Myocyte (in vitro differentiated cells): ENCODE measurements at regions not wholly inside any gene's neighbourhood (a gene's known extent, or its start where the extent isn't known, plus 50 kb on each side); places are given as distances from the start of the nearest gene placed in this dataset.

Source experiments
- DNase-seq: peaks from one replicate; pipeline ENCODE4 v3.0.0-alpha.2; 2012; ENCODE audit warnings: low read depth

DNA sequence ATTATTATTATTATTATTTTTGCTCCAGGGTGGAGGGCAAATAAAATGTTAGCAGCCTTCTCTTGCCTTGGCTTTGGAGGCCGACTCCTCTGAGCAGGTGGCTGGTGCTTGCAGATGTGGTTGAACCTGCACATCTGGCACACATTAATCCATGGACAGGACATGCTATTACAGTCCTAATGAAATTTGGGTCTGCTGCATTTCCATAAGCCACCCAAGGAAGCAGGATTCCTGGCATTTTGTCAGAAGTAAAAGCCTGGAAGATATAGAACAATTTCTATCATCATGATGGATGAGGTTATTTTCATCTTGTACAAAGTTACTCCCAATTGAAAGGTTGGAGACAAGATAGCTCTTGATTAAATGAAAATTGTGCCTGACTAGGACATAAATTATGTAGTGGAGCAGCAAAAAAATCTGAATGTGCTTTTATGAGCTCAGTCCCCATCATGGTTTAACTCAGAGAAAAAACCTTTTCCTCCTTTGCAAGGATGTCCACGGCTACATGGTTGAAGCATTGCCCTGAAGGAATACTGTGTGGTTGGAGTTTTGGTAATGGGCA, 130.9 kb upstream of the RGMA start:
- no peak for DNase-seq

- DNase-seq, result peak; percentile 70
Observed at GRCh38 chr15:93217343-93217742, 128.3 kb upstream of the RGMA start.

GRCh38 chr15:93214106-93214505, 125.1 kb upstream of the RGMA start:
- no peak for DNase-seq

DNA sequence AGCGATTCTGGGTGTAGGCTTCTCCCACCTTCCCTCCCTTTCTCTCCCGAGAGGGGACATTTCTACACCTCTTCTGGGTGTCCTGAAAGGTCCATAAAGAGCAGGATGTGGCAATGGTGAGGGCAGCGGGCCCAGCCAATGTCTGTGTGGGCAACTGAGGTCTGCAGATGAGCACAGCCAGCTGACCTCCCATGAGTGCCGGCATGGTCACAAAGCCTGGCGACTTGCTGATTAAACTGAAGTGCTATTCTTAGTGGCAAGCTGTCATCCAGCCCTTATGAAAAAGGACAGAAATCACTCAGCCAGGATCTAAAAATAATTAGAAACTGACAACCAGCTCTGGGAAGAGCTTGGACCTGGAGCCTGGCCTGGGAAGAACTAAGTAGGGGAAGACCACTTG, 124.3 kb upstream of the RGMA start:
- peak; percentile 45 for DNase-seq

- DNase-seq, result no peak
Observed at GRCh38 chr15:93212578-93212977, 123.6 kb upstream of the RGMA start.

- DNase-seq, result no peak
Observed at GRCh38 chr15:93210995-93211394, 122.0 kb upstream of the RGMA start.

DNA sequence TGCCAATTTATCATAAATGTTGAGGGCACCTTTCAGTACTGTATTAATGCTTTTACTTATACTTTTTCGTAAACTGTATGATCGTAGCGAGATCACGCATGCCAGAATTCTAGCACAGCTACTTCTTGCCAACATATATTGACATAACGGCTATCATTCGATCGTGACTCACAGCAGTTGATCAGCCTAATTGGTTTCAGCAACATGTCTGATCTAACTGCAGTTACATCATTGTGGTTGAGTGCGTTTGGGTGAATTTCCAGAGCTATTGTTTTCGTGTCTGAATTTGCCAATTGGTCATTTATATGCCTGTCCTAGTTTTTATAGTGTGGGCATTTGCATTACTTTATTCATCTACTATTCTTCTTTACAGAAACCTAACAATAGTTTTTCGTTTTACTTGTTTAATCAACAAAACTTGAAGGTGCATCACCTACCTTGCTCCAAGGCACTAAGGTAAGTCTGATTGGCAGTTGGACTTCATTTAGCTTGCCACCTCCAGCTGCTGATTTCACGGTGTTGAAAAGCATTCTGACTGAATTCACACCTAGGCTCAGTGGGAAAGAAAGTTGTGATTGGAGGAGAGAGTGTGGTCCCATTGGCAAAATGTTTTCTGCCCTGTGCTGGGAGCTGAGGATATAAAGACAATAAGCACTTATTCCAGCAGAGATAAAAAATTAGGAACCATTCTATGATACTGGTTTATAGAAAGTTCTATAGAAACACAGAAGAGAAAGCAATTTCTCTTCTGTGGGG, 120.9 kb upstream of the RGMA start:
- no peak for DNase-seq

- DNase-seq, result no peak
Observed at GRCh38 chr15:93206893-93207292, 117.9 kb upstream of the RGMA start.

DNA sequence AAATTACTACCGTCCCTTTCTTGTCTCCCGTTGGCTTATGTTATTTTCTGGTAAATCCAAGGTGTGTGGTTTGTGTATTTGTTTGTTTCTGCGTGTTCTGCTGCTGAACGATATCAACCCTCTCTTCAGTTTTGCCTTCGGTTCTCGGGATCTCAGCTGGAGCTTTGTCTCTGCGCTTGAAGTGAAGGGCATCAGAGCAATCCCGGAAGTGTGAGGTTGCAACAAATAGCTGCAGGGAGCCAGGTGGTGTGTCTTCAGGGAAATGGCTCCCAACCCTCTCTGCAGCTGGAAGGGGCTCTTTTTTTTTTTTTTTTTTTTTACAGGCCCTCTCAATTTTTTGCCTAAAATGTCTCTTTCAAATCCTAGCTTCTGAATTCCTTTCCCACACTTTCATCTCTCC, 116.4 kb upstream of the RGMA start:
- DNase-seq, result no peak

DNA sequence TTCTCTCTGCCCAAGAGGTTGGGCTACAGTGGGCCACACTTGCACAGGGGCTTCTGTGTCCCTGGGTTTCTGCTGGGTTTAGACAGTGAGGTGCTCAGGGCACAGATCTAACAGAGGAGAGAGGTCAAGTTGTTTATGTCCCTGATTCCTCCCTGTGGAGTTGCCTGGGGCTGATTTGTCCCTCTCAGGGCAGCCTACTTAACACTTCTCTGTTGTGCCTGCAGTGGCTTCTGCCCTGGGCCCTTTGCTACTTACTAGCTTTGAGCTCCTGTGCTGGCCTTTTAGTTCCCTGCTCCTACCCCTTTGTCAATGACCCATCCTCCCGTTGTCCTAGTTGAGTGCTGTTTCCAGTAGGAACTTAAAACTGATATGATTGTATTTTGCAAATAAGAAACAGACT, 114.0 kb upstream of the RGMA start:
- DNase-seq, result no peak

DNA sequence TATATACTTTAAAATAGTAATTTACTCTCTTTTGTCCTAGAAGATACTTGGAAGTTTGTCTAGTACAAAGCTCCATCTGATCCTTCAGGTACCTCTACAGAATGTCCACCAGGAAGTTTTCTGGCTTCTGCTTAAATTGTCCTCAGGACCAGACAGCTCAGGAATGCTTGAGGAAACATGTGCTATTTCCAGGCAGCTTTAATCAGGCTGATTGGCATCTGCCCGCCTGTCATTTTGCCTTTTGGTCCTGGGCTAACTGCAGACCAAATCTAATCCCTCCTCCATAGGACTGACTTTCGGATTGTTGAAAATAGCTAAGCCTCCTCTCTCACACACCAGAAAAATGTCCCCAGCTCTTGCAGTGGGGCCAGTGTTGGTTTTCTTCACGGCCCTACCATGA, 113.4 kb upstream of the RGMA start:
- DNase-seq, result no peak

DNA sequence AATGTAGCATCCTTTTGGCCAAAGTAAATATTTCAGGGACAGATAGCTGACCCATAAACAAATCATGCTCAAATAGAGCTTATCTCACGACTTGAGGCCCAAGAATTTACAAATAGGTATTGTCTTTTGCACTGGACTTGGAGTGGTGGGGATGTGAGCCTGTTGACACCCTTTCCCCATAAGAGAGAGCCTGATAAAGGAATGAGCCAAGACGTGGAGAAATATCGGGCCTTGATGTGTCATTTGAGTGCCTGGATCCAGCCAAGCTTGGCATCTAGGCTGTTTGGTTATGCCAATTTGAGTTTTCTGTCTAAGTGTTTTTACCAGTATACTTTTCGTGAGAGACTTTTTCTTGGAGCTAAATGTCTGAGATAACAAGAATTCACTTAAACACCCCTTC, 112.9 kb upstream of the RGMA start:
- no peak for DNase-seq

GRCh38 chr15:93200837-93201226, 111.8 kb upstream of the RGMA start:
- DNase-seq, result no peak

- DNase-seq, result no peak
Observed at GRCh38 chr15:93200081-93200836, 111.2 kb upstream of the RGMA start.

DNA sequence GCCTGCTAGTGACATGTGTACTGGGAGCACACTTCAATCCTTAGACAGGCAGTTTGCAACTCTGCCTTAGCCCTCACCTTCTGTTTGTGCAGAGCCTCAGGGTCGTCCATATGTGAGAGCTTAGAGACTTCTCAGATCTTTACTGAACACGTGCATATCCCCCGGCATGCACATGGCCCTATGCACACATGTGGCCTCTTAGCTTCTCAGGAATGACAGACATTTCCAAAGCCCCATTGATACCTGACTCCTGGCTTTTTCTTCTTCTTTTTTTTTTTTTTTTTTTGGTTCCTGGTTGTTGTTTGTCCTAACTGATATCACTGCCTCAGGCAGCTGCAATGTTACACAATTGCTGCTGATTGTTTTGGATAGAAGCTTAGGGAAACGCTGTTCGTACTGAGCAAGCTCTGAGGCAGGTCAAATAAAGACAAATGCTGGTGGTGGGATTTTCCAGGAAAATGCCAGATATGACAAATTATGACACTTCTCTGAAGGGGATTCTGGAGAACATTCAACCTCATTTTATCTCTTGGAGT, 107.2 kb upstream of the RGMA start:
- no peak for DNase-seq

DNA sequence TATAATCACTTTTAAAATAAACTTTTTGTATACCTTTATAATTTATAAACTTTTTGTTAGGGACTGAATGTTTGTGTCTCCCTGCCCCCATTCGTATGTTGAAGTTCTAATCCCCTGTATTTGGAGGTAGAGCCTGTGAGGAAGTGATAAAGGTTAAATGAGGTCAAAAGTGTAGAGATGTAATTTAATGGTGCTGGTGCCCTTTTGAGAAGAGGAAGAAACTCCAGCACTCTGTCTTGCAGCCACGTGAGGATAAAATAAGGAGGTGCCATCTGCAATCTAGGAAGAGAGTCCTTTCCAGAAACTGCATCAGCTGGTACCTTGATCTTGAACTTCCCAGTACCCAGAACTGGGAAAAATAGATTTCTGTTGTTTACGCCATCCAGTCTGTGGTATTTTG, 106.1 kb upstream of the RGMA start:
- DNase-seq, result no peak

- DNase-seq, result no peak
Observed at GRCh38 chr15:93190238-93190637, 101.2 kb upstream of the RGMA start.

DNA sequence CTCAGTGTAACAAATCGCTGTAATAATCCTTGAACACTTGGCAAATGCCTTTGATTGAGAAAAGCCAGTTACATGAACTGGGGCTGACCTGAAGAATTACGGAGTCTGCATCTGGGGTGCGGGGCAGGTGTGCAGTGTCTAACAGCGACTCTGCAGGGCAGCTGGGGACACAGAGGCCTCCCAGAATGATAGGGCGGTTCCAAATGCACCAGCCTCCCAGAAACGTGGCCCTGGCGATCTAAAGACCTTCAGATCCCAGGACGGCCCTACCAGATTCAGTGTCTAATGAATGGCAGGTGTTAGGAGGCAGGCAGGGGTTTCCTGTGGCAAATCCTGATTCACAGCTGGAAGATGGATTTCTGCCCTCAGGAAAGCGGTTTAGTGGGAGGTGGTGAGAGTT, 100.5 kb upstream of the RGMA start:
- DNase-seq, result no peak

GRCh38 chr15:93188236-93188635, 99.2 kb upstream of the RGMA start:
- no peak for DNase-seq

DNA sequence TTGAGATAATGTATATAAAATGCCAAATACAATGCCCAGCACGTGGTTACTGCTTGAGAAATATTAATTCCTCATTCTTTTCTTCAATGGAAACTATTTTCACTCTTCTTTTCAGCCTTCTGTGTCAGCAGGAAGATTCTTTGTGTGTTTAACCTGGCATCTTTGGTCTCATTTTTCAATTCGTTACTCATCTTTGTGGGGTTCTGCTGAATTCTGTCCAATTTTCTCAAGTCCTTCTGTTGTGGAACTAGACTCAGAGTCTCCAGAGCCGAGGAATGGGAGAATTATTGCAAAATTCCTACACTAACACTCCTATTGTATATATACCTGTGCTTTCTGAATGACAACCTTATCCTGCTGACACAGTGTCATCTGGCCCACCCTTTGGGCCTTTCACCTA, 96.8 kb upstream of the RGMA start:
- no peak for DNase-seq

DNA sequence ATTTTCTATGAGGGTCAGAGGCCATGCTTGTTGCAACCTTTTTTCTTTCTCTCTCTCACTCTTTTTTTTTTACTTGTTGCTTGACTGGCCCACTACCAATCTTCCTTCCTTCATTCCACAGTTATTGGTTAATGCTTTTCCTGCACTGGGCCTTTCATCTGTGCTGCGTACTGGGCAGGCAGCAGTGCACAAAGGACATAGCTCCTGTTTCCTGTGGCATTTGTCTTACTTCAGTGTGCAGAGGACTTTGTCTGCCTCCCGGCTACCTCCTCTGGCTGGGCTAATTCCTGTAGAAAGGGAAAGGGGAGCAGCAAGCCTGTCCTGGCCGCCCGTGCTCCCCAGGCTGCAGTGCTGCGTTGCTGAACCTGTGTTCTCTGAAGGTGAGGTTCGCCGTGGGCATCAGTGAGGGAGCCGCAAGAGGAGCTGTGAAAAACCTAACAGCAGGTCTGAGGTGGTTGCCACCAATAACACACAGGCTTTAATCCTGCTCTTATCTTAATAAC, 93.7 kb upstream of the RGMA start:
- no peak for DNase-seq

DNA sequence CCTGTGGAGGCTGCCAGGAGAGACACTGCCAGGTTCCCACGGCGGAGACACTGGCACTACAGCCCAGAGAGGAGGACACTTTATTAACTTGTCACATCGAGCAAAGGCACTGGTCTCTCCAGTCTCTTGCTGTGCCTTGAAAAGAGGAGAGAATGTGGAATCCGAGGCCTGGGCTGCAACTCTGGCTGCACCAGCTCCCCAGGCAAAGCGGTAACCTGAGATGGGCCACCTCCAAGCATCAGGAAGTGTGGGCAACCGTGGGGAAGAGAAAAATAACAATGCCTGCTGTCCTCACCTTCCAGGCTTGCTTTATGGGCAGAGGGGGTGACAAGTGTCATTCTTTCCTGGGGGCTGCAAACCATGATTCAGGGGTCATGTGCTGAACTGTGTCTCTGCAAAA, 91.6 kb upstream of the RGMA start:
- DNase-seq, result no peak
